Heart left ventricle (tissue), 16 donors: ENCODE measurements at regions not wholly inside any gene's neighbourhood (a gene's known extent, or its start where the extent isn't known, plus 50 kb on each side); places are given as distances from the start of the nearest gene placed in this dataset.

Experiments used
- ATAC-seq, 4 donors: fragments of 200-7000 bp; cut with Tn5 transposase; one replicate each; pipeline ENCODE4 v1.9.1; 2020 to 2022; ENCODE audit warnings: moderate library complexity in 4 of 4, mild to moderate bottlenecking in 3 of 4, moderate number of reproducible peaks in 1 of 4
- DNase-seq, 5 donors: peaks; one replicate each; pipeline ENCODE4 v3.0.0-alpha.2; 2020
- H3K27ac ChIP-seq, 12 donors: fragments of 200-600 bp; sonication (generic) in 4 of 12; one replicate each; pipeline versions ENCODE4 v1.5.0 to v1.8.0; 2016 to 2022; ENCODE audit warnings: mild to moderate bottlenecking in 2 of 12
- H3K27me3 ChIP-seq, 9 donors: fragments of 200-600 bp; sonication (generic) in 2 of 9; one replicate each; pipeline versions ENCODE4 v1.5.1 to v1.8.0; 2016 to 2022; ENCODE audit warnings: mild to moderate bottlenecking in 3 of 9
- H3K36me3 ChIP-seq, 9 donors: fragments of 200-600 bp; sonication (generic) in 2 of 9; one replicate each; pipeline versions ENCODE4 v1.5.0 to v1.8.0; 2018 to 2022; ENCODE audit warnings: mild to moderate bottlenecking in 2 of 9
- H3K4me1 ChIP-seq, 12 donors: fragments of 200-600 bp; sonication (generic) in 4 of 12; one replicate each; pipeline versions ENCODE4 v1.5.0 to v1.8.0; 2016 to 2022; ENCODE audit warnings: mild to moderate bottlenecking in 3 of 12
- H3K4me3 ChIP-seq, 12 donors: fragments of 200-600 bp; sonication (generic) in 4 of 12; one replicate each; pipeline versions ENCODE4 v1.5.0 to v1.8.0; 2017 to 2022; ENCODE audit warnings: mild to moderate bottlenecking in 9 of 12, moderate library complexity in 4 of 12
- H3K9me3 ChIP-seq, 12 donors: fragments of 200-600 bp; sonication (generic) in 4 of 12; one replicate each; pipeline versions ENCODE4 v1.5.0 to v1.8.0; 2016 to 2022; ENCODE audit warnings: mild to moderate bottlenecking in 1 of 12
- POLR2A ChIP-seq, 2 donors: fragments of 450-650 bp; IDR thresholded peaks; one replicate each; pipeline ENCODE4 v1.6.1; 2017; ENCODE audit warnings: antibody characterized with exemption in 2 of 2, mild to moderate bottlenecking in 2 of 2, moderate library complexity in 2 of 2
- WGBS, 4 donors: extraction: QIAGEN DNeasy Blood & Tissue Kit in 2 of 4; methylation state at CpG; one replicate each; pipeline versions ENCODE4 v1.1.5 to v1.1.7; 2013 to 2018; 5-methylcytosine and 5-hydroxymethylcytosine counted together
- intact Hi-C, 10 donors: fragments of 100-400 bp; cut with DNase I; formaldehyde crosslinking; loops; one replicate each; pipeline versions ENCODE4 v1.11.1 to v1.14.2; 2022
- TF ChIP-seq, protein P1 (sequence below), 12 donors: fragments of 200-600 bp; sonication (generic) in 4 of 12; IDR thresholded peaks; one replicate each; pipeline versions ENCODE4 v1.5.0 to v1.8.0; 2018 to 2022; ENCODE audit warnings: antibody characterized with exemption in 12 of 12, mild to moderate bottlenecking in 5 of 12
- donor health status: ischemic (EF 13 %, LVEDD 7.1; RV severe dilation, severe dysfunction).
- donor health status: healthy with polysubstance abuse.
- donor health status: DM: no; HTN: yes; CAD: no.
- donor health status: DM: no; HTN: no; CAD: no.
- donor health status: ischemic (EF 25% LVEDD 6.9; RV normal size, moderate dysfunction).
- donor health status: ischemic (EF 25% LVEDD 5.7; RV mildly dilated, moderate dysfunction).
- donor health status: healthy.
- donor health status: DM: yes; HTN: yes; CAD: no.
- donor health status: ischemic (EF 35%, LVEDD 5.7; RV mildly dilated, moderate dysfunction).
- donor health status: nonischemic (EF 11% LVEDD 7.7; RV severe dilation, severe dysfunction).
- donor health status: DM: yes; HTN: yes; CAD: no.
- donor health status: PGD.
- donor health status: ischemic (EF 29% LVEDD 5.4; RV normal size, mild dysfunction).
- donor health status: nonischemic (EF 23%, LVEDD 6.1; RV moderate dilation, normal function).

GRCh38 chr3:72375237-72376076 is 472.8 kb downstream of the SHQ1 start:
- Histone ChIP-seq H3K9me3 (no peaks in the 10 kb centered on the region), H3K4me1 (peaks cover 0 to 25% (median 10%) of the 10 kb centered on the region in 12 donors), H3K36me3 (peaks cover 0 to 36% (median 21%) of the 10 kb centered on the region in 9 donors), H3K4me3 (no peak overlapping the region), H3K27me3 (no peaks in the 10 kb centered on the region), H3K27ac (no peak overlapping the region)
- no peak for DNase-seq
- no peak for TF ChIP-seq POLR2A (IDR thresholded peaks at IDR 0.05)
- TF ChIP-seq, protein P1, sequence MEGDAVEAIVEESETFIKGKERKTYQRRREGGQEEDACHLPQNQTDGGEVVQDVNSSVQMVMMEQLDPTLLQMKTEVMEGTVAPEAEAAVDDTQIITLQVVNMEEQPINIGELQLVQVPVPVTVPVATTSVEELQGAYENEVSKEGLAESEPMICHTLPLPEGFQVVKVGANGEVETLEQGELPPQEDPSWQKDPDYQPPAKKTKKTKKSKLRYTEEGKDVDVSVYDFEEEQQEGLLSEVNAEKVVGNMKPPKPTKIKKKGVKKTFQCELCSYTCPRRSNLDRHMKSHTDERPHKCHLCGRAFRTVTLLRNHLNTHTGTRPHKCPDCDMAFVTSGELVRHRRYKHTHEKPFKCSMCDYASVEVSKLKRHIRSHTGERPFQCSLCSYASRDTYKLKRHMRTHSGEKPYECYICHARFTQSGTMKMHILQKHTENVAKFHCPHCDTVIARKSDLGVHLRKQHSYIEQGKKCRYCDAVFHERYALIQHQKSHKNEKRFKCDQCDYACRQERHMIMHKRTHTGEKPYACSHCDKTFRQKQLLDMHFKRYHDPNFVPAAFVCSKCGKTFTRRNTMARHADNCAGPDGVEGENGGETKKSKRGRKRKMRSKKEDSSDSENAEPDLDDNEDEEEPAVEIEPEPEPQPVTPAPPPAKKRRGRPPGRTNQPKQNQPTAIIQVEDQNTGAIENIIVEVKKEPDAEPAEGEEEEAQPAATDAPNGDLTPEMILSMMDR (IDR thresholded peaks at IDR 0.05) = no peak
- intact Hi-C loops = no loop called here
- no peak for ATAC-seq
- WGBS, 4 donors = 87 to 92% (median 92%) methylated on average over 10 of the region's 10 CpGs

GRCh38 chr3:72373139-72373538 is 475.1 kb downstream of the SHQ1 start:
- TF ChIP-seq, protein P1 (IDR thresholded peaks at IDR 0.05) = no peak
- no peak for TF ChIP-seq POLR2A (IDR thresholded peaks at IDR 0.05)
- WGBS, 4 donors = 93 to 98% (median 95%) methylated on average over 7 to 8 of the region's 8 CpGs
- intact Hi-C loops = no loop called here
- no peak overlapping the region for H3K4me3 ChIP-seq
- no peak for ATAC-seq
- H3K27ac ChIP-seq = no peak overlapping the region
- H3K9me3 ChIP-seq = no peaks in the 10 kb centered on the region
- no peaks in the 10 kb centered on the region for H3K27me3 ChIP-seq
- peaks cover 0 to 13% (median 0%) of the 10 kb centered on the region in 12 donors for H3K4me1 ChIP-seq
- no peak for DNase-seq
- peaks cover 0 to 25% (median 12%) of the 10 kb centered on the region in 9 donors for H3K36me3 ChIP-seq

DNA sequence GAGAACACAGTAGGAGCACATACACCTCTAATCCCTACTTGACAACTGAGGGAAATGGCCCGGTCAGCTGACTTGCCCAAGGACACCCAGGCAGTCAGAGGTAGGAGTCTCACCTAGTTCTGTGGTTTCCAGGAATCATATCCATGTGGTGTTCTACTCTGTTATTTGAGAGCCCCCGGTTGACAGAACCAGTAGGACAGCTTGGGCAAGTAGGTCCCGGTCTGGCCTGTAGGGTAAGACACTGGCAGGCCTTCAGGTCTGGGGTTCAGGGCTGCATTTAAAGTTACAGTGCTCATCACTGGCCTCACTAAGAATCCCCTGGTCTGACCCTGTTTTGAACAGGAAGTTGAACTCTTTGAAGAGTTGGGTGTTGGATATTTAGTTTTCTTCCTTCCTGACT is 476.1 kb downstream of the SHQ1 start:
- Histone ChIP-seq H3K4me3 (no peak overlapping the region), H3K27me3 (no peaks in the 10 kb centered on the region), H3K36me3 (peaks cover 0 to 15% (median 4%) of the 10 kb centered on the region in 9 donors), H3K9me3 (no peaks in the 10 kb centered on the region), H3K27ac (no peak overlapping the region), H3K4me1 (peaks cover 0 to 13% (median 0%) of the 10 kb centered on the region in 12 donors)
- TF ChIP-seq, protein P1 (IDR thresholded peaks at IDR 0.05) = no peak
- TF ChIP-seq POLR2A (IDR thresholded peaks at IDR 0.05) = no peak
- intact Hi-C loops = no loop called here
- ATAC-seq = no peak
- DNase-seq = no peak
- 73 to 93% (median 85%) methylated on average over 3 of the region's 3 CpGs for WGBS, 4 donors

GRCh38 chr3:72371431-72371830 is 476.8 kb downstream of the SHQ1 start:
- Histone ChIP-seq H3K9me3 (no peaks in the 10 kb centered on the region), H3K27ac (no peak overlapping the region), H3K27me3 (no peaks in the 10 kb centered on the region), H3K4me3 (no peak overlapping the region), H3K4me1 (peaks cover 0 to 13% (median 0%) of the 10 kb centered on the region in 12 donors), H3K36me3 (peaks cover 0 to 8% (median 0%) of the 10 kb centered on the region in 9 donors)
- intact Hi-C loops = no loop called here
- WGBS, 4 donors = 92 to 96% (median 94%) methylated on average over 7 of the region's 7 CpGs
- DNase-seq (no peak), ATAC-seq (no peak)
- TF ChIP-seq, protein P1 (IDR thresholded peaks at IDR 0.05) = no peak
